DND-41 (cell line): ENCODE measurements at regions not wholly inside any gene's neighbourhood (a gene's known extent, or its start where the extent isn't known, plus 50 kb on each side); places are given as distances from the start of the nearest gene placed in this dataset.

ENCODE experiments used
- EZH2 ChIP-seq: IDR thresholded peaks from 3 replicates; pipeline ENCODE4 v1.6.1; 2012; ENCODE audit warnings: borderline replicate concordance, low read depth, mild to moderate bottlenecking, moderate library complexity, low read length, inconsistent platforms; ENCODE audit not compliant: severe bottlenecking
- TF ChIP-seq, protein P1 (sequence below): IDR thresholded peaks from 2 replicates; pipeline ENCODE4 v1.5.1; 2012; ENCODE audit warnings: borderline replicate concordance, low read length, moderate library complexity, mild to moderate bottlenecking; ENCODE audit not compliant: poor library complexity, severe bottlenecking; ENCODE audit errors: extremely low read depth

DNA sequence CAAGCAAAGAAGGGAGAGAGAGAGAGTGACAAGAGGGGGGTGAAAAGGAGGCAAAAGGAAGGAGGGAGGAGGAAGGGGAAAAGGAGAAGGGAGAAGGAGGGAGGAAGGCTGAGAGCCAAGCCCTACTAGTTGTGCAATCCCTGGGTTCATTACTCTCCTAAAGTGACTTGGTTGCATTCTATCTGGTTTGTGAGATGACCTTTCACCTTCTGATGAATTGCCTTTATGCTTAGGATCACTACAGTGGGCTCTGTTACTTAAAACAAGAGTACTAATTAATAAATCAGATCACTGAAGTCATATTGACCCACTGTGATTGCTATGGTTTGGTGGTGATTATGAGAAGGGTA is 144.9 kb downstream of the KIF20B start:
- TF ChIP-seq, protein P1, sequence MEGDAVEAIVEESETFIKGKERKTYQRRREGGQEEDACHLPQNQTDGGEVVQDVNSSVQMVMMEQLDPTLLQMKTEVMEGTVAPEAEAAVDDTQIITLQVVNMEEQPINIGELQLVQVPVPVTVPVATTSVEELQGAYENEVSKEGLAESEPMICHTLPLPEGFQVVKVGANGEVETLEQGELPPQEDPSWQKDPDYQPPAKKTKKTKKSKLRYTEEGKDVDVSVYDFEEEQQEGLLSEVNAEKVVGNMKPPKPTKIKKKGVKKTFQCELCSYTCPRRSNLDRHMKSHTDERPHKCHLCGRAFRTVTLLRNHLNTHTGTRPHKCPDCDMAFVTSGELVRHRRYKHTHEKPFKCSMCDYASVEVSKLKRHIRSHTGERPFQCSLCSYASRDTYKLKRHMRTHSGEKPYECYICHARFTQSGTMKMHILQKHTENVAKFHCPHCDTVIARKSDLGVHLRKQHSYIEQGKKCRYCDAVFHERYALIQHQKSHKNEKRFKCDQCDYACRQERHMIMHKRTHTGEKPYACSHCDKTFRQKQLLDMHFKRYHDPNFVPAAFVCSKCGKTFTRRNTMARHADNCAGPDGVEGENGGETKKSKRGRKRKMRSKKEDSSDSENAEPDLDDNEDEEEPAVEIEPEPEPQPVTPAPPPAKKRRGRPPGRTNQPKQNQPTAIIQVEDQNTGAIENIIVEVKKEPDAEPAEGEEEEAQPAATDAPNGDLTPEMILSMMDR = no peak
- no peak for TF ChIP-seq EZH2
